Sigmoid colon (tissue), 3 donors: ENCODE measurements at regions not wholly inside any gene's neighbourhood (a gene's known extent, or its start where the extent isn't known, plus 50 kb on each side); places are given as distances from the start of the nearest gene placed in this dataset.

Source experiments
- POLR2A ChIP-seq, 2 donors: fragments of 450-650 bp; IDR thresholded peaks; one replicate each; pipeline ENCODE4 v1.6.1; 2016; ENCODE audit warnings: antibody characterized with exemption in 2 of 2, mild to moderate bottlenecking in 2 of 2, moderate library complexity in 2 of 2
- TF ChIP-seq, protein P1 (sequence below), 4 experiments: fragments of 450-650 bp in 3 of 4; fragments of 200-600 bp in 1 of 4; IDR thresholded peaks; one replicate each; pipeline ENCODE4 v1.5.1; 2016 to 2019; ENCODE audit warnings: antibody characterized with exemption in 4 of 4, mild to moderate bottlenecking in 3 of 4, moderate library complexity in 2 of 4

- TF ChIP-seq, protein P1, sequence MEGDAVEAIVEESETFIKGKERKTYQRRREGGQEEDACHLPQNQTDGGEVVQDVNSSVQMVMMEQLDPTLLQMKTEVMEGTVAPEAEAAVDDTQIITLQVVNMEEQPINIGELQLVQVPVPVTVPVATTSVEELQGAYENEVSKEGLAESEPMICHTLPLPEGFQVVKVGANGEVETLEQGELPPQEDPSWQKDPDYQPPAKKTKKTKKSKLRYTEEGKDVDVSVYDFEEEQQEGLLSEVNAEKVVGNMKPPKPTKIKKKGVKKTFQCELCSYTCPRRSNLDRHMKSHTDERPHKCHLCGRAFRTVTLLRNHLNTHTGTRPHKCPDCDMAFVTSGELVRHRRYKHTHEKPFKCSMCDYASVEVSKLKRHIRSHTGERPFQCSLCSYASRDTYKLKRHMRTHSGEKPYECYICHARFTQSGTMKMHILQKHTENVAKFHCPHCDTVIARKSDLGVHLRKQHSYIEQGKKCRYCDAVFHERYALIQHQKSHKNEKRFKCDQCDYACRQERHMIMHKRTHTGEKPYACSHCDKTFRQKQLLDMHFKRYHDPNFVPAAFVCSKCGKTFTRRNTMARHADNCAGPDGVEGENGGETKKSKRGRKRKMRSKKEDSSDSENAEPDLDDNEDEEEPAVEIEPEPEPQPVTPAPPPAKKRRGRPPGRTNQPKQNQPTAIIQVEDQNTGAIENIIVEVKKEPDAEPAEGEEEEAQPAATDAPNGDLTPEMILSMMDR (IDR thresholded peaks at IDR 0.05), result no peak
- no peak for TF ChIP-seq POLR2A (IDR thresholded peaks at IDR 0.05)
These were observed 86.3 kb upstream of the SLC66A3 start for GRCh38 chr2:11068856-11069526.
